WERI-Rb-1 (cell line): ENCODE measurements at regions not wholly inside any gene's neighbourhood (a gene's known extent, or its start where the extent isn't known, plus 50 kb on each side); places are given as distances from the start of the nearest gene placed in this dataset.

Source experiments
- DNase-seq: peaks from one replicate; pipeline ENCODE4 v3.0.0-alpha.2; 2020
- H3K27ac ChIP-seq: fragments of 250-450 bp; sonication (Bioruptor Pico); 2 replicates; pipeline ENCODE4 v1.5.1; 2020; ENCODE audit warnings: mild to moderate bottlenecking, moderate library complexity
- H3K27me3 ChIP-seq: fragments of 250-450 bp; sonication (Bioruptor Pico); 2 replicates; pipeline ENCODE4 v1.5.1; 2021; ENCODE audit warnings: mild to moderate bottlenecking, low read depth, moderate library complexity; ENCODE audit not compliant: insufficient read depth, severe bottlenecking
- H3K36me3 ChIP-seq: fragments of 250-450 bp; sonication (Bioruptor Pico); 2 replicates; pipeline ENCODE4 v1.5.1; 2020; ENCODE audit warnings: mild to moderate bottlenecking, moderate library complexity
- H3K4me3 ChIP-seq: 2 replicates; pipeline ENCODE4 v1.5.1; 2011; ENCODE audit warnings: low read depth, mild to moderate bottlenecking, control low read depth, low read length
- H3K9me3 ChIP-seq: fragments of 250-450 bp; sonication (Bioruptor Pico); 2 replicates; pipeline ENCODE4 v1.5.1; 2021; ENCODE audit warnings: mild to moderate bottlenecking, moderate library complexity; ENCODE audit not compliant: severe bottlenecking
- TF ChIP-seq, protein P1 (sequence below): IDR thresholded peaks from 2 replicates; pipeline ENCODE4 v1.5.1; 2011; ENCODE audit warnings: low read depth, mild to moderate bottlenecking, control low read depth, inconsistent platforms, low read length

DNA sequence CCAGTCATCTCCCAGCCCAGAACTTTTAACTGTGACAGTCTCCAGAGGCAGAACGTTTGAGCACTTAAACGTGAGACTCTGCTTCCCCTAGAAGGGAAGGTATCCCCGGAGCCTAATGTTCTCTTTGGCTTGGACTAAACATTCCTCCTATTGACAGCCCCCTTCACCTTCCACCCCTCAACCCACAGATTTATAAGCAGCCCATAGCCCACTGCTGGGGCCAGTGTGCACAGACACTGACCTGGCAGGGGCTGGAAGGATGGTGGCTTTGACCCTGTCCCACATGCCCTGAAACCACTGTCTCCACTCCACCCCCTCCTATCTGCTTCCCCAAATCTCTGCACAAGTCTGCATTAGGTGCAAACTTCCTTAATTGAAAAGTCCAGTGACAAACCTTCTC lies 715.0 kb upstream of the IGFBP3 start:
- Histone ChIP-seq H3K36me3 (no peaks in the 10 kb centered on the region), H3K27ac (no peak overlapping the region), H3K4me3 (no peak overlapping the region), H3K27me3 (no peaks in the 10 kb centered on the region), H3K9me3 (no peaks in the 10 kb centered on the region)
- no peak for DNase-seq
- TF ChIP-seq, protein P1, sequence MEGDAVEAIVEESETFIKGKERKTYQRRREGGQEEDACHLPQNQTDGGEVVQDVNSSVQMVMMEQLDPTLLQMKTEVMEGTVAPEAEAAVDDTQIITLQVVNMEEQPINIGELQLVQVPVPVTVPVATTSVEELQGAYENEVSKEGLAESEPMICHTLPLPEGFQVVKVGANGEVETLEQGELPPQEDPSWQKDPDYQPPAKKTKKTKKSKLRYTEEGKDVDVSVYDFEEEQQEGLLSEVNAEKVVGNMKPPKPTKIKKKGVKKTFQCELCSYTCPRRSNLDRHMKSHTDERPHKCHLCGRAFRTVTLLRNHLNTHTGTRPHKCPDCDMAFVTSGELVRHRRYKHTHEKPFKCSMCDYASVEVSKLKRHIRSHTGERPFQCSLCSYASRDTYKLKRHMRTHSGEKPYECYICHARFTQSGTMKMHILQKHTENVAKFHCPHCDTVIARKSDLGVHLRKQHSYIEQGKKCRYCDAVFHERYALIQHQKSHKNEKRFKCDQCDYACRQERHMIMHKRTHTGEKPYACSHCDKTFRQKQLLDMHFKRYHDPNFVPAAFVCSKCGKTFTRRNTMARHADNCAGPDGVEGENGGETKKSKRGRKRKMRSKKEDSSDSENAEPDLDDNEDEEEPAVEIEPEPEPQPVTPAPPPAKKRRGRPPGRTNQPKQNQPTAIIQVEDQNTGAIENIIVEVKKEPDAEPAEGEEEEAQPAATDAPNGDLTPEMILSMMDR, result no peak

DNA sequence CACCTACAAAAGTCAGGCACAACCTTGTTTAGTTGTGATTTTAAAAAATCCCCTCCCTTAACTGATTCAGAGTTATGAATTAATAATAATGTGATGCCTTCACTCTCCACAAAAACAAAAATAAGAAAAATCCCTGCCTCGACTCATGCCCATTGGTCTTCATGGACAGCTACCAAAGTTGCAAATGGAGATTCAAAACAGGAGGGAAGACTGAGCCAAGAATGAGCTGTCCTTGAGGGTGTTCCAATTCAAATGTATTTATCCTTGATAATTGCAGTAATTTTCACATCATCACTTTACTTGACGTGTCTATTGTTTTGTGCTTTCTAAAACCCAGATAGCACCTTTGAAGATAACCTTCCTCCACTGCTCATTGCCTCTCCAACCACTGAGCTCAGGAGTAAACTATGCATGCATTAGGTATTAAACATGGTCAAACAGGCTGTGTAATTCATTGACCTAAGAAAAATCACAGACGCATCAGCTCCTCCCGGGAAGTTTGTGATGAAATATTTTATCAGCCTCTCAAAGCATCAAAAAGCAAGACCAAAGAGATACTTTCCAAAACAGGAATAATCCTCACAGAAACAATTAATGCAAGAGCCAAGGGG lies 712.7 kb upstream of the IGFBP3 start:
- H3K4me3 ChIP-seq, result no peak overlapping the region
- no peaks in the 10 kb centered on the region for H3K36me3 ChIP-seq
- H3K9me3 ChIP-seq, result no peaks in the 10 kb centered on the region
- TF ChIP-seq, protein P1, result no peak
- no peaks in the 10 kb centered on the region for H3K27me3 ChIP-seq
- no peak overlapping the region for H3K27ac ChIP-seq
- DNase-seq, result no peak

DNA sequence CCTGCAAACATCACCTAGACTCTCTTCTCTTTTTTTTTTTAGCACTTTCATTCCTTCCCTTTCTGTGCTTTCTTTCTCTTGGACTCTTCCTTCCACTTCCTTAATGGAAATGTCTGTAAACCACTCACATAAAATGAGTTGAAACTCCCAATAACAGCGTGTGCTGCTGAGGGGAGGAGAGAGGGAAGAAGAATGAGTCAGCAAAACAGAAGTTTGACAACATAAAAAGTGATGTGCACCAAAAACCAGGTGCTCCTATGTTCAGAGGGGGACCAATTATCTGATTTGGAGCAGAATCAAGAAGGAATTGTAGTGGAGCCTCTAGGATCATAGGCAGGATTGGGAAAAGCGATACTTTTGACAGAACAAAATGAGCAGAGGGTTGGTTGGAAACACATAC lies 712.1 kb upstream of the IGFBP3 start:
- Histone ChIP-seq H3K9me3 (no peaks in the 10 kb centered on the region), H3K4me3 (no peak overlapping the region), H3K27me3 (no peaks in the 10 kb centered on the region), H3K36me3 (no peaks in the 10 kb centered on the region), H3K27ac (no peak overlapping the region)
- DNase-seq, result no peak
- TF ChIP-seq, protein P1, result no peak

DNA sequence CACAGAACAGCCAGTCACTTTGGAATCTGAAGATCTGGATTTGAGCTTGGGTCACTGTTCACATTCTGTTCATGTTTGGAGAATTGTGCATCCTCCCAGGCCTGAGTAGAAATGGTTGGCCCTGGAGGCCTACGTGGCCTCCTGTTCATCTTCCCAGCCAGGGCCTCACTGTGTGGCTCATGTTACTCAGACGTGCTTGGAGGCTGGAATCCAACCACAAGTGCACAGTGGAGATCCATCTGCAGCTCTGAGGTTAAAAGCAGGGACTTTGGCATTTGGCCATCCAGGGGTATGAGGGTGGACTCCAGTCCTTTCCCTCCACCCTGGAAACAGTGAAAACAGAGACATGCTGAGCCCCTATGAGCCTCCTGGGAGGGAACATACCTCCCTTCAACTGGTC lies 709.0 kb upstream of the IGFBP3 start:
- Histone ChIP-seq H3K36me3 (no peaks in the 10 kb centered on the region), H3K4me3 (no peak overlapping the region), H3K9me3 (no peaks in the 10 kb centered on the region), H3K27ac (no peak overlapping the region), H3K27me3 (no peaks in the 10 kb centered on the region)
- DNase-seq, result no peak
- TF ChIP-seq, protein P1, result no peak

DNA sequence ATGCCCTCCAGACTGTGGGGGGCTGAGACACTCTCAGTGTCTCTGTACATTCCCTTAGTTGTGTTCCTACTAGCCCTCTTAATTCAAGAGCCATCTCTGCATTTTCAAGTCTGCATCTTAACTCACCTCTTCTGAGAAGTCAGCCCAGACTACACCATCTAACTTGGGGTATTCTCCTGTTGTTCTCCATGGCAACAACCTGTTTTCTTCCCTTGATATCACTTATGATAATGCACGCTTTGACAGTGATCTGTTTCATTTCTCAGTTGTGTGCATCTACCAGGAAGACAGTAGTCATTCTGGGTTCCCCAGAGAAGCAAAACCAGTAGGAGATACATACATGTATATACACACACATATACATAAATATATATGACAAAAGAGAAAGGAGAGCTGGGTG lies 707.3 kb upstream of the IGFBP3 start:
- TF ChIP-seq, protein P1, result no peak
- Histone ChIP-seq H3K27ac (no peak overlapping the region), H3K27me3 (no peaks in the 10 kb centered on the region), H3K9me3 (no peaks in the 10 kb centered on the region), H3K4me3 (no peak overlapping the region), H3K36me3 (no peaks in the 10 kb centered on the region)
- DNase-seq, result no peak

DNA sequence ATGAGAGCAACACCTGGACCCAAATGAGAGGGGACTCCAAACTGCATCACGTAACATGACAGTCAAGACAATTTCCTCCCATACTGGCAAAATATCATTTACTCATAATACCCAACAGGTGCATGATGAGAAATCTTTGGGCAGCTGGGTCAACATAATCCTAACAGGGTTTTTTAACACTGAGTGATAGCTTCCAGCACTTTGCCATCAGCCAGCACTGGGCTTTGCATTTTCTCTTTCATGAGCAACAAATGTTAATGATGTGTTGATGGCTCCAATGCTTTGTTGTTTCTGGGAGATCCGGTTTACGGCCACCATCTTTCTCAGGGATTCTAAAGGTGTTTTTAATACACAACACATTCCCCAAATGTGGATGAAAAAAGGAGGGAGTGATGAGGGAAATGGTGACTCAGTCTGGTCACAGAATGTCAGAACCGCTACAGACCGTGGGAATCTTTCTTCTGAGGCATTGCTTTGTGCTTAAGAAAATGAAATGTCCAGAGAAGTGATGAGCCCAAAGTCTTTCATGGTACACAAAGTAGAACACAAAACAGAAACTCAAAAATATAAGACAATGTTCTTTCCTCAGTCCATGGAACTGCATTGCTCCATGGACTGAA lies 705.7 kb upstream of the IGFBP3 start:
- no peaks in the 10 kb centered on the region for H3K27me3 ChIP-seq
- no peaks in the 10 kb centered on the region for H3K36me3 ChIP-seq
- TF ChIP-seq, protein P1, result no peak
- H3K9me3 ChIP-seq, result no peaks in the 10 kb centered on the region
- no peak overlapping the region for H3K4me3 ChIP-seq
- DNase-seq, result no peak
- H3K27ac ChIP-seq, result no peak overlapping the region
